ENCODE measurements at regions not wholly inside any gene's neighbourhood (a gene's known extent, or its start where the extent isn't known, plus 50 kb on each side); places are given as distances from the start of the nearest gene placed in this dataset.

- no peak for TF ChIP-seq POLR2AphosphoS5 (IDR thresholded peaks at IDR 0.05; ENCODE audit: borderline replicate concordance, low read depth, low read length)
- no peak for TF ChIP-seq EZH2 (IDR thresholded peaks at IDR 0.05)
Observed at GRCh38 chr1:191490303-191490702, 668.0 kb upstream of the RGS18 start.
